Neural progenitor cell (in vitro differentiated cells): ENCODE measurements at regions not wholly inside any gene's neighbourhood (a gene's known extent, or its start where the extent isn't known, plus 50 kb on each side); places are given as distances from the start of the nearest gene placed in this dataset.
A peak's percentile ranks its signal among the peaks of the same experiment; 100 is the strongest.

ENCODE experiments used
- DNase-seq: peaks from one replicate; pipeline ENCODE4 v3.0.0-alpha.2; 2016; ENCODE audit warnings: low spot score
- H2AFZ ChIP-seq: fragments of 200-600 bp; sonication (generic); replicated peaks from 2 replicates; pipeline ENCODE4 v1.6.1; 2016; ENCODE audit warnings: antibody characterized with exemption
- H3F3A ChIP-seq: fragments of 200-600 bp; sonication (generic); 2 replicates; pipeline ENCODE4 v1.6.1; 2016; ENCODE audit warnings: antibody characterized with exemption, low read depth
- H3K27ac ChIP-seq: fragments of 200-600 bp; sonication (generic); 2 replicates; pipeline ENCODE4 v1.5.1; 2016; ENCODE audit warnings: mild to moderate bottlenecking
- H3K27me3 ChIP-seq: fragments of 200-600 bp; sonication (generic); 2 replicates; pipeline ENCODE4 v1.6.1; 2016; ENCODE audit warnings: mild to moderate bottlenecking, moderate library complexity
- H3K36me3 ChIP-seq: fragments of 200-600 bp; sonication (generic); 2 replicates; pipeline ENCODE4 v1.5.1; 2016
- H3K4me1 ChIP-seq: fragments of 200-600 bp; sonication (generic); 2 replicates; pipeline ENCODE4 v1.6.1; 2016; ENCODE audit warnings: mixed run types
- H3K4me2 ChIP-seq: fragments of 200-600 bp; sonication (generic); 2 replicates; pipeline ENCODE4 v1.6.1; 2016
- H3K4me3 ChIP-seq: fragments of 200-600 bp; sonication (generic); 2 replicates; pipeline ENCODE4 v1.5.1; 2016
- H3K79me2 ChIP-seq: fragments of 200-600 bp; sonication (generic); 2 replicates; pipeline ENCODE4 v1.6.1; 2016; ENCODE audit warnings: low read depth
- H3K9ac ChIP-seq: fragments of 200-600 bp; sonication (generic); 2 replicates; pipeline ENCODE4 v1.6.1; 2016
- H3K9me3 ChIP-seq: fragments of 200-600 bp; sonication (generic); 2 replicates; pipeline ENCODE4 v1.5.1; 2016; ENCODE audit warnings: low read depth
- H4K20me1 ChIP-seq: fragments of 200-600 bp; sonication (generic); 2 replicates; pipeline ENCODE4 v1.6.1; 2016; ENCODE audit warnings: low read depth
- H3K27ac Mint-ChIP-seq: 3 replicates; pipeline ENCODE4 v1.8.0; 2021; ENCODE audit warnings: mixed read lengths
- H3K27me3 Mint-ChIP-seq: 2 replicates; pipeline ENCODE4 v1.8.0; 2022; ENCODE audit warnings: low read depth, mild to moderate bottlenecking, inconsistent platforms, moderate library complexity, mixed read lengths; ENCODE audit not compliant: insufficient read depth
- H3K36me3 Mint-ChIP-seq: 3 replicates; pipeline ENCODE4 v1.8.0; 2021; ENCODE audit warnings: mixed read lengths
- H3K4me1 Mint-ChIP-seq: 3 replicates; pipeline ENCODE4 v1.8.0; 2021; ENCODE audit warnings: mixed read lengths
- H3K4me3 Mint-ChIP-seq: 3 replicates; pipeline ENCODE4 v1.8.0; 2021; ENCODE audit warnings: mild to moderate bottlenecking, moderate library complexity, mixed read lengths
- H3K9me3 Mint-ChIP-seq: 3 replicates; pipeline ENCODE4 v1.8.0; 2020; ENCODE audit warnings: mixed read lengths
- EZH2 ChIP-seq: fragments of 200-600 bp; sonication (generic); IDR thresholded peaks from 2 replicates; pipeline ENCODE4 v1.6.1; 2017; ENCODE audit warnings: antibody characterized with exemption, mild to moderate bottlenecking, moderate library complexity
- EZH2phosphoT487 ChIP-seq: fragments of 200-600 bp; sonication (generic); IDR thresholded peaks from 2 replicates; pipeline ENCODE4 v1.6.1; 2017; ENCODE audit warnings: antibody characterized with exemption
- TF ChIP-seq, protein P1 (sequence below): fragments of 200-600 bp; sonication (generic); IDR thresholded peaks from 2 replicates; pipeline ENCODE4 v1.5.1; 2017; ENCODE audit warnings: antibody characterized with exemption, mild to moderate bottlenecking

DNA sequence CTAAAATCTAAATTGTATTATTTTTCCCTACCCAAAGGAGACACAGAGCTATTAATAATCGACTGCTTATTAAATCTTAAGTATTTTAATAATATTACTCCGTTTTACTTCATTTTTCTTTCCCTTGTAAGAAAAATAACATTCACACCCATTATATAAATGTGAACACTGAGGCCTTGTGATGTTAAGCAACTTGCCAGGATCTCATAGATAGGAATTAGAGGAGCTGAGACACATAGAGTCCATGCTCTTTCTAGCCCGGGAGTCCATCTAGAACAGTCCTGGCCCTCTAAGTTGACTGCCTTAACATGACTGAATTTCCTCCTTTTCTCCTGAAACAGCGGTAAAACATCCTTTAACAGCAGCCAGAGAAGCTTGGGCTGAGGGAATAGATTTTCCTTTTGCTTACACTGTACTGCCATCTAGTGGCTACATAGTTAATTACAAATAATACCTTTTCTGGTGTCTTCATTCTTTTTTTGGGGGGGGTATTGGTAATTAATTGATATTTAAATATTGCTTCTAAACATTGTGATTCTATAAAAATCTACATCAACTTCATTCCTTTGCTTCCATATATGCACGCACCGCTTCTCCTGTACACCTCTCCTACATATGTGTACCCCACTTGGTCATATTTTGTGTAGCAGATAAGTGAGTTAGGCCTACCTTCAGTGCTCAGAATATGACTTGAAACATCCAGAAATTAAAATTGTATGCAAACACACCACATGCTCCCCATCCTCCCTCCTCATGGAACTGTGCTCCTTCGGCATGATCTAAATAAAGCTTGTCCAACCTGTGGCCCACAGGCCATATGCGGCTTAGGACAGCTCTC, 125.8 kb upstream of the HNMT start:
- Histone ChIP-seq H2AFZ (no peak overlapping the region), H3K4me1 (no peaks in the 10 kb centered on the region), H3K4me2 (no peak overlapping the region), H3F3A (no peaks in the 10 kb centered on the region), H3K36me3 (no peaks in the 10 kb centered on the region), H3K27me3 (no peaks in the 10 kb centered on the region), H3K9ac (no peak overlapping the region), H3K9me3 (no peaks in the 10 kb centered on the region), H4K20me1 (no peaks in the 10 kb centered on the region), H3K4me3 (no peak overlapping the region), H3K79me2 (no peaks in the 10 kb centered on the region), H3K27ac (no peak overlapping the region)
- peak; percentile 72 for DNase-seq
- H3K9me3 Mint-ChIP-seq: no peaks in the 10 kb centered on the region
- no peaks in the 10 kb centered on the region for H3K36me3 Mint-ChIP-seq
- H3K27me3 Mint-ChIP-seq: no peaks in the 10 kb centered on the region
- no peak overlapping the region for H3K27ac Mint-ChIP-seq
- H3K4me1 Mint-ChIP-seq: no peaks in the 10 kb centered on the region
- no peak overlapping the region for H3K4me3 Mint-ChIP-seq
- TF ChIP-seq EZH2: no peak
- TF ChIP-seq, protein P1, sequence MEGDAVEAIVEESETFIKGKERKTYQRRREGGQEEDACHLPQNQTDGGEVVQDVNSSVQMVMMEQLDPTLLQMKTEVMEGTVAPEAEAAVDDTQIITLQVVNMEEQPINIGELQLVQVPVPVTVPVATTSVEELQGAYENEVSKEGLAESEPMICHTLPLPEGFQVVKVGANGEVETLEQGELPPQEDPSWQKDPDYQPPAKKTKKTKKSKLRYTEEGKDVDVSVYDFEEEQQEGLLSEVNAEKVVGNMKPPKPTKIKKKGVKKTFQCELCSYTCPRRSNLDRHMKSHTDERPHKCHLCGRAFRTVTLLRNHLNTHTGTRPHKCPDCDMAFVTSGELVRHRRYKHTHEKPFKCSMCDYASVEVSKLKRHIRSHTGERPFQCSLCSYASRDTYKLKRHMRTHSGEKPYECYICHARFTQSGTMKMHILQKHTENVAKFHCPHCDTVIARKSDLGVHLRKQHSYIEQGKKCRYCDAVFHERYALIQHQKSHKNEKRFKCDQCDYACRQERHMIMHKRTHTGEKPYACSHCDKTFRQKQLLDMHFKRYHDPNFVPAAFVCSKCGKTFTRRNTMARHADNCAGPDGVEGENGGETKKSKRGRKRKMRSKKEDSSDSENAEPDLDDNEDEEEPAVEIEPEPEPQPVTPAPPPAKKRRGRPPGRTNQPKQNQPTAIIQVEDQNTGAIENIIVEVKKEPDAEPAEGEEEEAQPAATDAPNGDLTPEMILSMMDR: peak; percentile 85

GRCh38 chr2:137842430-137842829, 121.8 kb upstream of the HNMT start:
- Mint-ChIP-seq H3K36me3 (no peaks in the 10 kb centered on the region), H3K4me3 (no peak overlapping the region), H3K27me3 (no peaks in the 10 kb centered on the region), H3K9me3 (peaks cover 7% of the 10 kb centered on the region), H3K4me1 (no peaks in the 10 kb centered on the region), H3K27ac (no peak overlapping the region)
- Histone ChIP-seq H2AFZ (no peak overlapping the region), H3K36me3 (no peaks in the 10 kb centered on the region), H4K20me1 (no peaks in the 10 kb centered on the region), H3K27ac (no peak overlapping the region), H3F3A (no peaks in the 10 kb centered on the region), H3K4me1 (no peaks in the 10 kb centered on the region), H3K4me3 (no peak overlapping the region), H3K9ac (no peak overlapping the region), H3K9me3 (no peaks in the 10 kb centered on the region), H3K4me2 (no peak overlapping the region), H3K79me2 (no peaks in the 10 kb centered on the region), H3K27me3 (no peaks in the 10 kb centered on the region)
- DNase-seq: no peak
- TF ChIP-seq, protein P1: no peak
- TF ChIP-seq EZH2phosphoT487 (no peak), EZH2 (no peak)

DNA sequence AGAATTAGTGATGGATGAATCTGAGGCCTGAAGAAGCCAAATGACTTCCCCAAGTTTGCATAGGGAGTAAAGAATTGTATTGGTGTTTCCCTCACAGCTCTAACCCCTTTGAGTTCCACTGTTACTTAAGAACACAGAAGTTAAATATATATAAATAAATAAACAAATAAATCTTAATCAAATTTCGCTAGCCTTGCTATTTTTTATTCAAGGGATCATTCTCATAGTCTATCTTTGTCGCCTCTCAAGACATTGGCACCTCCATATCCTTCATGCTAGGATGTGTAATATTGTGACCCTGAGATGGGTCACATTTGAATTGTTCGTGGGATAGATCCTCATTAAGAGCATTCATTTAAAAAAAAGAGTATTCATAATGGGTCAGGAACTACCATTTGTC, 121.3 kb upstream of the HNMT start:
- Mint-ChIP-seq H3K27ac (no peak overlapping the region), H3K36me3 (no peaks in the 10 kb centered on the region), H3K4me3 (no peak overlapping the region), H3K27me3 (no peaks in the 10 kb centered on the region), H3K9me3 (peaks cover 7% of the 10 kb centered on the region), H3K4me1 (no peaks in the 10 kb centered on the region)
- no peak overlapping the region for H3K9ac ChIP-seq
- no peaks in the 10 kb centered on the region for H3K9me3 ChIP-seq
- H3K4me3 ChIP-seq: no peak overlapping the region
- H3F3A ChIP-seq: no peaks in the 10 kb centered on the region
- H3K36me3 ChIP-seq: no peaks in the 10 kb centered on the region
- TF ChIP-seq, protein P1: no peak
- no peak for TF ChIP-seq EZH2phosphoT487
- no peak for TF ChIP-seq EZH2
- no peaks in the 10 kb centered on the region for H4K20me1 ChIP-seq
- DNase-seq: no peak
- H3K27me3 ChIP-seq: no peaks in the 10 kb centered on the region
- H3K79me2 ChIP-seq: no peaks in the 10 kb centered on the region
- H3K4me2 ChIP-seq: no peak overlapping the region
- no peak overlapping the region for H3K27ac ChIP-seq
- no peak overlapping the region for H2AFZ ChIP-seq
- no peaks in the 10 kb centered on the region for H3K4me1 ChIP-seq
